ENCODE measurements at regions not wholly inside any gene's neighbourhood (a gene's known extent, or its start where the extent isn't known, plus 50 kb on each side); places are given as distances from the start of the nearest gene placed in this dataset.

GRCh38 chr4:119781044-119781443, 152.4 kb upstream of the PDE5A start:
- TF ChIP-seq EZH2phosphoT487 (IDR thresholded peaks at IDR 0.05; ENCODE audit: borderline replicate concordance, low read depth, low read length) (no peak), CTCF (conservative IDR thresholded peaks at IDR 0.05; ENCODE audit: low read length) (no peak)

All from OCI-LY7 (cell line).